ENCODE measurements at regions not wholly inside any gene's neighbourhood (a gene's known extent, or its start where the extent isn't known, plus 50 kb on each side); places are given as distances from the start of the nearest gene placed in this dataset.

- DNase-seq (ENCODE audit: low spot score), result peak; percentile 49
These were observed 265.1 kb downstream of the FGFR2 start for GRCh38 chr10:121332829-121333765.

- peak; percentile 63 for DNase-seq (ENCODE audit: low spot score)
These were observed 262.8 kb downstream of the FGFR2 start for GRCh38 chr10:121335386-121335925.

- DNase-seq (ENCODE audit: low spot score), result peak; percentile 11
These were observed 260.8 kb downstream of the FGFR2 start for GRCh38 chr10:121337427-121337826.

- no peak for DNase-seq (ENCODE audit: low spot score)
These were observed 259.9 kb downstream of the FGFR2 start for GRCh38 chr10:121338206-121338980.

DNA sequence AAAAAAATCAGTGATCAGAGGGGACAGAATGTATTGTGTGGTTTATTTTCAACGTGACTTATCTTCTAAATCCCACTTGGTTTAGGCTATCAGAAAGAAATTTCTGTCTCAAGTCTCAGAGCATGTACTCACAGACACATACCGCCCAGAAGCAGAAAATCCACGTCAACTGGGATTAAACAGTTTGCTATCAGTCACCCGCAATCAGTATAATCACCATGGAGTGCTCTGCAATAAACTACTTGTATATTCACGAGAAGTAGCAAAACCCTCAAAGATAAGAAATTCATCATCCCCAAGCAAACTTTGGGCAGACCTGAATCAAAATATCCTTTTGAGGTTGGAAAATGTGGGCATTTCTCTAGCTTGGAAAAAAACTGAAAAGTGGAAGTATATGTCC is 259.1 kb downstream of the FGFR2 start:
- DNase-seq (ENCODE audit: low spot score), result no peak

DNA sequence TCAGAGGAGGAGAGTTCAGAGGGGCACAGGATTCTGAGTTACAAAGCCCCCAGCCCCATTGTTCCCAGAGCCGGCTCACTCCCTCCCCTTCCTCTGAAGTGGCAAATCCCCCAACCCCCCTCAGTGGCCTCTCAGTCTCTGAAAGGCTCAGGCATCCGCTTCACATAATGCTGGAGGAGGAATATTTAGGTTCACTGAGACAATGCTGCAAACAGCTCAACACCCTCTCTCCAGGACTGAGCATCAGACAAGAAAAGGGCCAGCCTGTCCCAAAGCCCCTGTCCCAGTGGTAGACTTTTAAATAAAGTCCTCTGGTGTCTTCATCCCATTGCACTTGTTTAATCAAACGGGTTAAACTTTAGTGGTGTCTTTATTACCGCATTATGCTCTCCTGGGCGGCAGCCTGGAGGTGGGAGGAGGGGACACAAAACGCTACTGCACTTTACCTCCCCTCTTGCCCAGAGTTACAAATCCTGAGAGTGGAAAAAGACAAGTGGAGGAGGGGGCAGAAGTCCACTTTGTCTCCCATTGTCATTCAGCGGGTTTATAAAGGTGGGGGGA is 257.9 kb downstream of the FGFR2 start:
- no peak for DNase-seq (ENCODE audit: low spot score)

DNA sequence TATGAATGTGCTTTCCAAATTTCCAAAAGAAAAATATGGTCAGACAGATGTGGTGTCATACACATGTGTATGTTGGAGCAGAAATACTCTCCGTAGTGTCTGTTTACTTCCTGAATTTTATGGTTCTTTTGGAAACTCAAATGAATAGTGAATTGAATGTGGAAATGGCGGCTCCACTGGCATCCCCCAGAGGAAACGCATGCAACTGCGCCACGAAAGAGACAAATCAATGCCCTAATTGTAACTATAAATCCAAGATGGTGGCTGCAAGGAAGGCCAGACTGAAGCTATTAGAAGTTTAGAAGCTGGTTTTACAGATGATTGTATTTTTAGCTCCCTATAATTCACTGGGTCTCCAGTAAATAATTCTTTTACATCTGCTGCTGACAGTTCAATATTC is 246.7 kb downstream of the FGFR2 start:
- DNase-seq (ENCODE audit: low spot score), result no peak

DNA sequence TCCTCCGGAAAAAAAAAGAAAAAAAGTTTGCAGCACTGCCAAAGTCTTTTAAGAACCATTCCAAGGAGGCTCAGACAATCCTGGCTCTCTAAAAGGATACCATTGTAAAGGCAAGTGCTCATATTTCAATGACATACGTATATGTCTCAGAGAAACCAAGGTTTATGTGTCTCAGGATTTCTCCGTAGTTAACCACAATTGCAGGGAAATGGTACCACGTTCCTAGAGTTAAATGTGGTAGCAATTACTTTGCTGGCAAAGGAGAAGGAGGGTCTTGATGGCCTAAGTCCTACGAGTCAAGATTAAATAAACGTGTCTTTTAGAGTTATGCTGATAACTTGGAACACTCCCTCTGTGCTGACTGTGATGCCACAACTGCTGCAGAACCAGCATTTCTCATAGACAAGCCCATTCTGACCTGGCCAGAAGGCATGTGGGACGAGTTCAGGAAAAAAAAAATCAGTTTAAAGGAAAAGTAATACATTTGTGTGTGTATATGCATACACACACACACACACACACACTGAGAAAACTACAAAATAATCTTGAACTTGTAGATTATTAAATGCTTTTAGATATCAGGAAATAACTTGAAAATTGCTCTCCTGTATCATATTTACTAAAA is 245.9 kb downstream of the FGFR2 start:
- DNase-seq (ENCODE audit: low spot score), result no peak

DNA sequence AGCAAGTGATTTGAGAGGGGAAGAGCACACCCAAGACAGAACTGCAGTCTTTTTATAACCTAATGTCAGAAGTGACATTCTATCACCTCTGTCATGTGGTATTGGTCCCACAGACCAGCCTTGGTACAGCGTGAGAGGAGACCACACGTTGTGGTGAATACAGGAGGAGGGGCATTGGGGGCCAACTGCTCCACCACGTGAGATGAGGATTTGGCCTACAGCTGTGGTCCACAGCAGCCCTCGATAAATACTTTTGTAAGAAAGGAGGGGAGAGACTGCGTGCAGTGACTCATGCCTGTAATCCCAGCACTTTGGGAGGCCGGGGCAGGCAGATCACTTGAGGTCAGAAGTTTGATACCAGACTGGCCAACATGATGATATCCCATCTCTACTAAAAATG is 243.1 kb downstream of the FGFR2 start:
- DNase-seq (ENCODE audit: low spot score), result no peak

DNA sequence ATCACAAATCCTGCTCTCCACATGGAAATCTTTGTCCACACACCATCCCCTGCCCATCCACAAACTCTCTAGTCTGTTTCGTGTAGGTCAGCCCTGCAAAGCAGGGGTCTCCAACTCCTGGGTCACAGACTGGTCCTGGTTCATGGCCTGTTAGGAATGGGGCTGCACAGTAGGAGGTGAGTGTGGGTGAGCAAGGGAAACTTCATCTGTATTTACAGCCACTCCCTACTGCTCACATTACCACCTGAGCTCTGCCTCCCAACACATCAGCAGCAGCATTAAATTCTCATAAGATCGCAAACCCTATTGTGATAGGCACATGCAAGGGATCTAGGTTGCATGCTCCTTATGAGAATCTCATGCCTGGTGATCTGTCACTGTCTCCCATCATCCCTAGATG is 242.1 kb downstream of the FGFR2 start:
- DNase-seq (ENCODE audit: low spot score), result no peak

GRCh38 chr10:121357401-121357800 is 240.8 kb downstream of the FGFR2 start:
- DNase-seq (ENCODE audit: low spot score), result no peak

DNA sequence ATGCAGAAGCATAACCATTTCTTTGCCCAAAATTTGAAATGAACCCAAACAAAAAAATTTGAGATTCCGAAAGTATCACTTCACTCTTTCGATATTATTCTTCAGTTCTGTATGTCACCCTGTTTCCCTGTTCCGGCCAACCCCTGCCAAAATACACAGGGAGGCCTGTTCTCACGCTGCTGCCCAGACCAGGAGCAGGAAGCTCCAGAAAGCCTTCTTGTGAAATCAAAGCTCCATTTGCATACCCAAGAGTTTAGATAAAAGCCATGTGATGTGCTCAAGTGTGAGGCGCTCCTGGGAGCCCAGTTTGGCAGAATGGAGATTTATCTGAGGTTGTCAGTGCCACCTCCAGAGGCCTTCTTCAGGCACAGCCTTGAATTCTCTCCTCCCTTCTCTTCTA is 236.2 kb downstream of the FGFR2 start:
- no peak for DNase-seq (ENCODE audit: low spot score)

GRCh38 chr10:121365566-121365965 is 232.7 kb downstream of the FGFR2 start:
- DNase-seq (ENCODE audit: low spot score), result no peak

DNA sequence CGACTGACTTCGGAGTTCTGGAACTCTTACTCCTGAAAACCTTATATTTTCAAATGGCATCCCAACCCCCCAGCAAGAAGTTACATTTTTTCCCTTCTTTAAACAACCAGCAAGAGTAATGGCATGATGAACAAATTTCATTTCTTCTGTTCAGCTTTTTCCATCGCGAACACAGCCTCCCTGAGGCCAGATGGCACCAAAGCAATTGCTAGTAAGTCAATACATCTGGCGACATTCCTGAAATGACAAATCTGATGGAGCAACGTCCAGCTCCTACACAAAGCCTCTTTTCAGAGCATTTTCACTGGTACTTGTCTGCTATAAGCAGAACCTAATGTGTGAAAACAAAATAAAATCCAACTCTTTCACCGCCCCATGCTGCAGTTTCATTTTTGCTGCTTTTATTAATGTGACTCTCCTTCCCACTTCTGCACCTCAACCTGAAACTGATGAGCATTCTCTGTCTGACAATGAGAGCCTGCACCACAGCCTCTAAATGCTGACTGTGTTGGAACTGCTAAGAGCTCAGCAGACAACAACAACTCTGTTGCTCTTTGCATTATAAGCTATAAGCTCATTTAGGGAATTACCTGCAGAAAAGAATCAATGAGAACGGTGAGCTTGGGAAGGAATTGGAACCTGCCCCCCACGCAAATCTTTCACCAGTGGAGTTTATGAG is 229.8 kb downstream of the FGFR2 start:
- peak; percentile 43 for DNase-seq (ENCODE audit: low spot score)

DNA sequence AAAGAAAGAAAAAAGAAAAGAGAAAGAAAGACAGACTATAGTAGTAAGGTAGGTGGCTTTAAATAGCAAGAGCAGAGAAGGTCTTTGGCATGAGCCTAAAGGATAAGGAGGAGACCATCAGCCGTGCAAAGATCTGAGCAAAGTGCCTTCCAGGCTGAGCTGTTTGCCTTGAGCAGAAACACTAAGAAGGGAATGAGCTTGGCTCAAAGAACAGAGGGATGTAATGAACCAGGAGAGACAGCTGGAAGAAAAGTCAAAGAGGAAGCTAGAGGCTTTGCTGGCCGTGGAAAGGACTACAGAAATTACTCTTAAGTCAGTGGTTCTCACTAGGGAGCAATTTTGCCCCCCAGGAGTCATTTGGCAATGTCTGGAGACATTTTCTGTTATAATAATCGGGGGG is 228.6 kb downstream of the FGFR2 start:
- no peak for DNase-seq (ENCODE audit: low spot score)

DNA sequence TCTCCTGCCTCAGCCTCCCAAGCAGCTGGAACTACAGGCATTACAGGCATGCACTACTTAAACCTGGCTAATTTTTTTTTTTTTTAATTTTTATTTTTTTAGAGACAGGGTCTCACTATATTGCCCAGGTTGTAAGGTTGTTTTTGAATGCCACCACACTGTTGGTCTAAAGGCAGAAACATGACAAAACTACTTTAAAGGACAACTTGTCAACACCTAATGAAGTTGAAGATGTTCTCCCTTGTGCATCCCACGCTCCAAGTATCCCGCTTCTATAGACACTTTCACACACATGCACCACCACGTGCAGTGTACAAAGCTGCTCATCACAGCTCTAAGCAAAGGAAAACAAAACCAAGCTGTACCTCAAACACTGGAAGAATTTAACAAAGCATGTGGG is 226.4 kb downstream of the FGFR2 start:
- no peak for DNase-seq (ENCODE audit: low spot score)

GRCh38 chr10:121373411-121373810 is 224.8 kb downstream of the FGFR2 start:
- DNase-seq (ENCODE audit: low spot score), result no peak

DNA sequence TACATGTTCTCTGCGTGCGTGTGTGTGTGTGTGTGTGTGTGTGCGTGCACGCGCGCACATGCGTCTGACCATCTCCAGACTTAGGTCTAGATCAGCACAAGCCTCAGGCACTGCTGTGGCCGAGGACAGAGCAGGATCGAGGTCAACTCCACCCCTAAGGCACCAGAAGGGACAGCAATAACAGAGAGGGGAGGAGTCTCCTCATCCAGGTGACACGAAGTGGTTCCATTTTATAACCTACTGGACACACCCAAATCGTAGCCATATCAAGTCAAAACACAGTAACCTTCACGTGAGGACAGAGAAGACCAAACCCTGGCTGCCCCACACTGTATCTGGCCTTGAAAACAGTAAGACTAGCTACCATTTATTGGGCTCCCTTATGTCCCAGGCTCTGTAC is 224.1 kb downstream of the FGFR2 start:
- no peak for DNase-seq (ENCODE audit: low spot score)

DNA sequence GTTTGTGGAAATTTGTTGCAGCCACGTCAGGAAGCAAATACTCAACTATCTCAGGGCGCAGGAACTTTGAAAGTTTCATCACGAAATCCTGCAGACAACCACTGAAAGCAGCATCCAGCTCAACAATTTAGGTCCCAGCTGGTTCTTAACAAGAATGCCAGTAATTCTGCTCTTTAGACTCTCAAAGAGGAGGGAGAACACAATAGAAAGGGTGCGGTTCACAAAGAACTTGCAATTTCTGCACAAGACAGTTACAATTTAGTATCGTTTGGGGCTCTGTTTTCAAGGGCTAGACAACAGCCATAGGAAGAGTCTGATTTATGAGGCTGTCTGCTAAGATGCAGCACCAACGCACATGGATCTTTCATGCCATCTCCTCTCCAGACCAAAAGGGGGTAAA is 223.1 kb downstream of the FGFR2 start:
- no peak for DNase-seq (ENCODE audit: low spot score)

DNA sequence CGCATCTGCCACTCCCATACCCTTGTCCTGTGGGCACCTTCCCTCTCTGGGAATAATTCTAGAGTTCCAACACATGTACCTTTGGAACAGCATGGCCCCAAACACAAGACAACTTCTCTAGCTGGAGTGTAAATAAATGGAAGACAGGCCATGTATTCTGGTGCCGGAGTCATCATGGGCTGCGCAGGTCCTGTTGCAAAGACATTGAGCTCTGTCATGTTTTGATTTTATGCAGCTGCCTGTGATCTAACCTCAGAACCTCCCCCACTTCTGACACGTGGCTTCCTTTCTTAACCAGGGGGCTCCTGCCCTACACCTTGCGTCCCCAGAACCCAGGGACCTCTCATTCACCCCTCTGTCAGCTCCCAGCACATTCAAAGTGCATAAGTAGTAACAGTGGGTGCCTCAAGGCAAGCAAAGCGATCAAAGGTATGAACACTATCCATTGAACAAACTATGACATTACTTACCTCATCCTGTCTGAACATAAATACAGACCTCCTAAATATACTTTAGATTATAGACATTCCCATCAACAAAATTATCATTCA is 219.9 kb downstream of the FGFR2 start:
- DNase-seq (ENCODE audit: low spot score), result no peak

DNA sequence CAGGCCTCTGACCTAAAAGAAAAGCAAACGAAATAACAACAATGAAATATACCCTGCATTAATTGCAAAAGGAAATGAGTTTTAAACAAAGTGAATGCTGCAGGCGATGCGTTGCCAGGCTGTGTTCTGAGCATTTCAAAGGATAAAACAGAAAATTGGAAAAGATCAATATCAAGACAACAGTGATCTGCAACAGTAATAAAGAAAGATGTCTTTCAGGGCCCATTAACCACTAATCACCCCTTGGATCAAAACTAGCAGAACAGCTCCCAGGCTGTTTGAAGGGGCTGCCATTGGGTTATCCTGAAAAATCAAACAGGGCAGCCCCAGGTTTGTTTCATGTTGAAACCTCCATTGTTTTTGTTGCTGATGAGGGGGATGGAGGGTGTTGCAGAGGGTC is 219.2 kb downstream of the FGFR2 start:
- no peak for DNase-seq (ENCODE audit: low spot score)
